PFSK-1 (cell line): ENCODE measurements at regions not wholly inside any gene's neighbourhood (a gene's known extent, or its start where the extent isn't known, plus 50 kb on each side); places are given as distances from the start of the nearest gene placed in this dataset.

Experiments
- POLR2AphosphoS5 ChIP-seq: IDR thresholded peaks from 2 replicates; pipeline ENCODE4 v1.6.1; 2012; ENCODE audit warnings: low read depth, mild to moderate bottlenecking, control low read depth, low read length, moderate library complexity
- SIN3A ChIP-seq: IDR thresholded peaks from 2 replicates; pipeline ENCODE4 v1.6.1; 2012; ENCODE audit warnings: mild to moderate bottlenecking, low read length, moderate library complexity, borderline replicate concordance; ENCODE audit not compliant: insufficient read depth

- TF ChIP-seq POLR2AphosphoS5, result no peak
- TF ChIP-seq SIN3A, result no peak
Measured at GRCh38 chr12:127046467-127046866, 1220.5 kb upstream of the TMEM132C start.
